Loucy (cell line): ENCODE measurements at regions not wholly inside any gene's neighbourhood (a gene's known extent, or its start where the extent isn't known, plus 50 kb on each side); places are given as distances from the start of the nearest gene placed in this dataset.

Experiments
- EZH2phosphoT487 ChIP-seq: fragments of 200-600 bp; IDR thresholded peaks from 2 replicates; pipeline ENCODE4 v1.6.1; 2018; ENCODE audit warnings: antibody characterized with exemption, mild to moderate bottlenecking, moderate library complexity, borderline replicate concordance
- TF ChIP-seq, protein P1 (sequence below): fragments of 200-600 bp; sonication (generic); conservative IDR thresholded peaks from 2 replicates; pipeline ENCODE4 v1.5.1; 2014; ENCODE audit warnings: mild to moderate bottlenecking, antibody characterized with exemption, low read length

DNA sequence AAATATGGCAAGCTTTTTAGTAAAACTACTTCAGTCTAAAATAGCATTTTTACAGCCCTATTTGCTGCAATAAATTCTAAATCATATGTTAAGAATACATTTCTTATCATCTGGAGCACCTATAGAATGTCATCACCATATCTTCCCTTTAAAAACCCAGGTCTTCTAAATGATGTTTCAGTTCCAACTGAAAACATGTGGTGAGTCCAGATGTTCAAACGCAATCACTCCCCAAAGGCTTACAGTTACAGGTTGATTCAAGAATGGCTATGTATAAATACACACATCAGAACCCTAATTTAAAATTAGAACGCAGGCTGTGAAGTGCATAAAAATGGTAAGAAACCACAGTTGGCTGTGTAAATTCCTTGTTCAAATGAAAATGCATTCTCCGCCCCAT, 796.3 kb downstream of the MAT2B start:
- TF ChIP-seq, protein P1, sequence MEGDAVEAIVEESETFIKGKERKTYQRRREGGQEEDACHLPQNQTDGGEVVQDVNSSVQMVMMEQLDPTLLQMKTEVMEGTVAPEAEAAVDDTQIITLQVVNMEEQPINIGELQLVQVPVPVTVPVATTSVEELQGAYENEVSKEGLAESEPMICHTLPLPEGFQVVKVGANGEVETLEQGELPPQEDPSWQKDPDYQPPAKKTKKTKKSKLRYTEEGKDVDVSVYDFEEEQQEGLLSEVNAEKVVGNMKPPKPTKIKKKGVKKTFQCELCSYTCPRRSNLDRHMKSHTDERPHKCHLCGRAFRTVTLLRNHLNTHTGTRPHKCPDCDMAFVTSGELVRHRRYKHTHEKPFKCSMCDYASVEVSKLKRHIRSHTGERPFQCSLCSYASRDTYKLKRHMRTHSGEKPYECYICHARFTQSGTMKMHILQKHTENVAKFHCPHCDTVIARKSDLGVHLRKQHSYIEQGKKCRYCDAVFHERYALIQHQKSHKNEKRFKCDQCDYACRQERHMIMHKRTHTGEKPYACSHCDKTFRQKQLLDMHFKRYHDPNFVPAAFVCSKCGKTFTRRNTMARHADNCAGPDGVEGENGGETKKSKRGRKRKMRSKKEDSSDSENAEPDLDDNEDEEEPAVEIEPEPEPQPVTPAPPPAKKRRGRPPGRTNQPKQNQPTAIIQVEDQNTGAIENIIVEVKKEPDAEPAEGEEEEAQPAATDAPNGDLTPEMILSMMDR = no peak
- no peak for TF ChIP-seq EZH2phosphoT487
